ENCODE measurements at regions not wholly inside any gene's neighbourhood (a gene's known extent, or its start where the extent isn't known, plus 50 kb on each side); places are given as distances from the start of the nearest gene placed in this dataset.

- Histone ChIP-seq H3K27me3 (ENCODE audit: insufficient read depth, low read depth, severe bottlenecking) (no peaks in the 10 kb centered on the region), H3K27ac (no peak overlapping the region), H3K4me3 (ENCODE audit: low read depth, low read length) (no peak overlapping the region), H3K9me3 (ENCODE audit: severe bottlenecking) (no peaks in the 10 kb centered on the region), H3K36me3 (peaks cover 3% of the 10 kb centered on the region; the same call in 1 of the 2 replicates)
- TF ChIP-seq, protein P1, sequence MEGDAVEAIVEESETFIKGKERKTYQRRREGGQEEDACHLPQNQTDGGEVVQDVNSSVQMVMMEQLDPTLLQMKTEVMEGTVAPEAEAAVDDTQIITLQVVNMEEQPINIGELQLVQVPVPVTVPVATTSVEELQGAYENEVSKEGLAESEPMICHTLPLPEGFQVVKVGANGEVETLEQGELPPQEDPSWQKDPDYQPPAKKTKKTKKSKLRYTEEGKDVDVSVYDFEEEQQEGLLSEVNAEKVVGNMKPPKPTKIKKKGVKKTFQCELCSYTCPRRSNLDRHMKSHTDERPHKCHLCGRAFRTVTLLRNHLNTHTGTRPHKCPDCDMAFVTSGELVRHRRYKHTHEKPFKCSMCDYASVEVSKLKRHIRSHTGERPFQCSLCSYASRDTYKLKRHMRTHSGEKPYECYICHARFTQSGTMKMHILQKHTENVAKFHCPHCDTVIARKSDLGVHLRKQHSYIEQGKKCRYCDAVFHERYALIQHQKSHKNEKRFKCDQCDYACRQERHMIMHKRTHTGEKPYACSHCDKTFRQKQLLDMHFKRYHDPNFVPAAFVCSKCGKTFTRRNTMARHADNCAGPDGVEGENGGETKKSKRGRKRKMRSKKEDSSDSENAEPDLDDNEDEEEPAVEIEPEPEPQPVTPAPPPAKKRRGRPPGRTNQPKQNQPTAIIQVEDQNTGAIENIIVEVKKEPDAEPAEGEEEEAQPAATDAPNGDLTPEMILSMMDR (IDR thresholded peaks at IDR 0.05; ENCODE audit: low read depth, low read length) = no peak
- no peak for DNase-seq
These were observed 279.9 kb upstream of the UMPS start for GRCh38 chr3:124450366-124450765.

DNA sequence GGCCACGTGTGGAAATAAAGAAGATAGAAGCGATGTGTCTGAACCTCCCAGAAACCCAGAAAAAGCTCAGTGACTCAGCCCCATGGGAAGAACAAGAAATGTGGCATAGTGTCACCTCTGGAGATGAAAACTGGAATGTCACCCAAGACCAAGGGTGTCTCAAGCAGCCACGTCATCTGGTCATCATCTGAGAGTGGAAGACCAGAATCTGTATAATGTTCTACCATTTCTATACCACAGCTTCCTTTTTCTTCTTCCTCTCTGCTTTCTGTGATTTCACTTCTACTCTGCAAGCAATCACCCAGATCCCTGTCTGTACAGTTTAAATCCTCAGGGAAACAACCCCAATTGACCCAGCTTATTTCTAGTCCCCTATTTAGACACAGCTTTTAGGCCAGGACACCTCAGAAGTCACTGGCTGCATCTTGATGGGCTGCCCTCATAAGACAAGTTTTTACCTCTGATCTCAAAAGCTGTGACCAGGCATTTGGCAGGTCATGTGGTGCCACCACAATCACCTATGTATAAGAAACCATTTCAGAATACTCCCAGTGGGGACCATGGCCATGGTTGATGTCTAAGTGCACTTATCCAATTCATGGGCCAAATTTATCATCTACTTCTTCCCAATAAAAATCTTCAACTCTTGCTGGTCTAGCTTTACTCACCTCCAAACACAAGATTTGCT, 278.5 kb upstream of the UMPS start:
- H3K9me3 ChIP-seq (ENCODE audit: severe bottlenecking) = no peaks in the 10 kb centered on the region
- TF ChIP-seq, protein P1 (IDR thresholded peaks at IDR 0.05; ENCODE audit: low read depth, low read length) = no peak
- H3K27me3 ChIP-seq (ENCODE audit: insufficient read depth, low read depth, severe bottlenecking) = no peaks in the 10 kb centered on the region
- H3K36me3 ChIP-seq = peaks cover 3% of the 10 kb centered on the region; the same call in 1 of the 2 replicates
- no peak overlapping the region for H3K27ac ChIP-seq
- no peak for DNase-seq
- H3K4me3 ChIP-seq (ENCODE audit: low read depth, low read length) = no peak overlapping the region

DNA sequence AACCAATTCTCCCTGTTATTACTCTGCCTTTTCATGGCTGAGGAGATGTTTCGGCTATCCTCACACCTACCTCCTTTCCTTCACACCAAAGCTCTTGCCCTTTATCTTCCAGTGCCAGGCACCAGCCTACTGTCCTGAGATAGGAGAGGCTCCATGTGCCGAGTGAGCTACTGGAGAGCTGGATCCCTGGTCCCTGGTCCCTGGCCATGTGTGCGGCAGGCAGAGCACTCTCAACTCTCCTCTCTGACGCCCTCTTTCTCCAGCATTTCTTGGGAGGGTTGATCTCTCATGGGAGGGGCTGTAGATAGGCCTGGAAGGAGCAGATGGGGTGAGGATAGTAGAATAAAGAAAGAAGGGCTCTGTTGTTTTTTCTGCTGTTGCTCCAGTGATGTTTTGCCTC, 277.1 kb upstream of the UMPS start:
- no peak overlapping the region for H3K4me3 ChIP-seq (ENCODE audit: low read depth, low read length)
- H3K27ac ChIP-seq = no peak overlapping the region
- H3K9me3 ChIP-seq (ENCODE audit: severe bottlenecking) = no peaks in the 10 kb centered on the region
- no peaks in the 10 kb centered on the region; the same call in 1 of the 2 replicates for H3K36me3 ChIP-seq
- no peaks in the 10 kb centered on the region for H3K27me3 ChIP-seq (ENCODE audit: insufficient read depth, low read depth, severe bottlenecking)
- no peak for DNase-seq
- TF ChIP-seq, protein P1 (IDR thresholded peaks at IDR 0.05; ENCODE audit: low read depth, low read length) = no peak

DNA sequence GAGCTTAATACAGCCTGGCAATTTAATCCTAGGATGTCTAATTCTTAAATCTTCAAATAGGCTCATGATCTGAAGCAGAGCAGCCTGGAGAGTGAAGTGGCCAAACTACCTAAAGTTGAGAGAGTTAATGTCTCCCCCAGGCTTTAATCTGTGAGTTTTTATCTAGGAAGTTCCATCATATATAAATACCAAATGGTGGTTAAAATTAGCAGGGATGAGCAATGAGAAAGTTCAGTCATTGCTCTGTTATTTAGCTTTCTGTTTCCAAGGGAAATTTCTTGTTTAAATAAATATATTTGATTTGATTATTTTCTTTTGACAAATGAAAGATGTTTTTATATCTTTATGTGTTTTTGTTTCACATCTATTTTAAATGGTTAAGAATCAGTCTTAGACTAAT, 274.4 kb upstream of the UMPS start:
- no peak overlapping the region for H3K27ac ChIP-seq
- H3K9me3 ChIP-seq (ENCODE audit: severe bottlenecking) = no peaks in the 10 kb centered on the region
- H3K36me3 ChIP-seq = no peaks in the 10 kb centered on the region
- DNase-seq = peak; percentile 10
- no peak overlapping the region for H3K4me3 ChIP-seq (ENCODE audit: low read depth, low read length)
- no peaks in the 10 kb centered on the region for H3K27me3 ChIP-seq (ENCODE audit: insufficient read depth, low read depth, severe bottlenecking)
- TF ChIP-seq, protein P1 (IDR thresholded peaks at IDR 0.05; ENCODE audit: low read depth, low read length) = no peak

DNA sequence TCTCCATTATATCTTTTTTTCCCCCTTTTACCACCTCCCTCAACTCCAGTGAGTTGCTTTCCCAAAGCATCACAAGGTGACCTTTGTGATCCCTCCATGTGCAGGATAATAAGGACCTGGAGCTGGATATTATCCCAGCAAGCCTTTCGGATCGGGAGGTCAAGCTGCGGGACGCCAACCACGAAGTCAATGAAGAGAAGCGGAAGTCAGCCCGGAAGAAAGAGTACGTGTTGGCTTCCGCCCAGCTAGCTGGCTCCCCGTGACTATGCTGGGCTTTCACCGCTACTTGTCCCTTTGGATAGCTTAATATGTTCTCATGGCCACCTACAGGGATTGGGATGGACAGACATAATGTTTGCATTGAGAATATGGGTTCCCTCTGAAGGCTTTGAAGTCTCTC, 273.7 kb upstream of the UMPS start:
- DNase-seq = no peak
- H3K9me3 ChIP-seq (ENCODE audit: severe bottlenecking) = no peaks in the 10 kb centered on the region
- no peak overlapping the region for H3K27ac ChIP-seq
- no peak overlapping the region for H3K4me3 ChIP-seq (ENCODE audit: low read depth, low read length)
- no peaks in the 10 kb centered on the region for H3K27me3 ChIP-seq (ENCODE audit: insufficient read depth, low read depth, severe bottlenecking)
- TF ChIP-seq, protein P1 (IDR thresholded peaks at IDR 0.05; ENCODE audit: low read depth, low read length) = no peak
- H3K36me3 ChIP-seq = no peaks in the 10 kb centered on the region

DNA sequence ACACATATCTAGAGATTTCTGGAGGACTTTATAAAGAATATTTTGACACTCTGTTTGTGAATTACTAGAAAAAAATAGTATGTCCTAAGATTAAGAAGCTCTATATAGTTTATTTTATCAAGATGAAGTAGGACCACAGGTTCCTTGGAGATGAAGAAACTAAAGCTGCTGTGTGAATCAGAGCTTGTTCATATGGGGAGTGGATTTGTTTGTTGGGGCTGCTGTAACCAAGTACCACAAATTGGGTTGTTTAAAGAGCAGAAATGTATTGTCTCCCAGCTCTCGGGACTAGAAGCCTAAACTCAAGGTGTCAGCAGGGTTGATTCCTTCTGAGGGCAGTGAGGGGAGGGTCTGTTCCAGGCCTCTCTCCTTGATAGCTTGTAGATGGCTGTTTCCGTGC, 270.6 kb upstream of the UMPS start:
- DNase-seq = no peak
- H3K4me3 ChIP-seq (ENCODE audit: low read depth, low read length) = no peak overlapping the region
- peaks cover 5% of the 10 kb centered on the region; the same call in 1 of the 2 replicates for H3K36me3 ChIP-seq
- H3K27me3 ChIP-seq (ENCODE audit: insufficient read depth, low read depth, severe bottlenecking) = no peaks in the 10 kb centered on the region
- TF ChIP-seq, protein P1 (IDR thresholded peaks at IDR 0.05; ENCODE audit: low read depth, low read length) = no peak
- H3K9me3 ChIP-seq (ENCODE audit: severe bottlenecking) = no peaks in the 10 kb centered on the region
- H3K27ac ChIP-seq = no peak overlapping the region
